NCI-H1417 treated with DMSO at 0.1 percent for 48 hours (cell line): ENCODE measurements at regions not wholly inside any gene's neighbourhood (a gene's known extent, or its start where the extent isn't known, plus 50 kb on each side); places are given as distances from the start of the nearest gene placed in this dataset.
"Not testable (repeated sequence)": the region's sequence is repeated elsewhere in the genome, so short reads cannot be mapped to it uniquely, and the experiment has no call there.

Experiments
- DNase-seq: peaks from one replicate; lab custom pipeline; 2025; lab: John Stamatoyannopoulos, UW

- no peak for DNase-seq
Observed at GRCh38 chr3:34056951-34057390, 258.5 kb downstream of the PDCD6IP start.

DNA sequence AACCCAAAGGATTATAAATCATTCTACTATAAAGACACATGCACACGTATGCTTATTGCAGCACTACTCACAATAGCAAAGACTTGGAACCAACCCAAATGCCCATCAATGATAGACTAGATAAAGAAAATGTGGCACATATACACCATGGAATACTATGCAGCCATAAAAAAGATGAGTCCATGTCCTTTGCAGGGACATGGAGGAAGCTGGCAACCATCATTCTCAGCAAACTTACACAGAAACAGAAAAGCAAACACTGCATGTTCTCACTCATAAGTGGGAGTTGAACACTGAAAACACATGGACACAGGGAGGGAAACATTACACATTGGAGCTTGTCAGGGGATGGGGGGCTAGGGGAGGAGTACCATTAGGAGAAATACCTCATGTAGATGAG, 262.6 kb downstream of the PDCD6IP start:
- DNase-seq, result not testable (repeated sequence)

GRCh38 chr3:34065901-34066300, 267.5 kb downstream of the PDCD6IP start:
- DNase-seq, result no peak

GRCh38 chr3:34066328-34066727, 267.9 kb downstream of the PDCD6IP start:
- no peak for DNase-seq

GRCh38 chr3:34066999-34067398, 268.6 kb downstream of the PDCD6IP start:
- no peak for DNase-seq

GRCh38 chr3:34067536-34068051, 269.2 kb downstream of the PDCD6IP start:
- no peak for DNase-seq

DNA sequence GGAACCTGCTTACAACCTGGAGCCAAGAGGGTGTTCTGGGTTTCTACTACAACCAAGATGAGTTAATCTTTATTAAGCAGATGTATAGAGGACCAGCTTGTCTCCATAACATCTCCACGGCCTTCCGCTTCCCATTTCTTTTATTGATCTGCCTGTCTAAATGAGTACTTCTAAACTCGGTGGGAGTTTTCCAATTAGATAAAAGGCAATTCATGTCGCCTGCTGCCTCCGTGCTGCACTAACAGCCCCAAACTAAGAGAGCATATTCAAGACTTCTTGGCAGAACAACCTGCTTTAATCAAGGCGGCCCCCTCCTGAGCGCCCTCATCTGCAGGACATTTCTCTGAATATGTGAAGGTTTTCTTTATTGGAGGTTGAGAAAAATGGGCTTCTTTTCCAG, 270.1 kb downstream of the PDCD6IP start:
- DNase-seq, result no peak

- no peak for DNase-seq
Observed at GRCh38 chr3:34070831-34071585, 272.6 kb downstream of the PDCD6IP start.

DNA sequence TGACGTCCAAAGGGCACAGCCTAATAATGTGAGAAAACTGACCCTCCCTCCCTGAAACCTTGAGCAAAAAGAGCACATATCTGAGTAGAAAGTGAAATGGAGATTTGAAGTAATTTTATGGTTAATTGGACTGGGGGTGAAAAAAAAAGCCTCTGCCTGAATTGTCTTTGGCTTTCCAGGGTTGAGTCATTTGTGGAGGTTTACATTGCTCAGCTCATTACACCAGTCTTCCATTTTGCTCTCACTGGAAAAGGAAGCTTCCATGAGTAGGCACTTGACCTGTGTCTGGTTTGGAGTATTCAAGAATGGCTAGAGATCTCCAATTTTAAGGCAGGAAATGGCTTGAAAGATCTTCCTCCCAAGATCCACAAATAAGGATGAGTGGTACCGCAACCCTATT, 273.9 kb downstream of the PDCD6IP start:
- no peak for DNase-seq

DNA sequence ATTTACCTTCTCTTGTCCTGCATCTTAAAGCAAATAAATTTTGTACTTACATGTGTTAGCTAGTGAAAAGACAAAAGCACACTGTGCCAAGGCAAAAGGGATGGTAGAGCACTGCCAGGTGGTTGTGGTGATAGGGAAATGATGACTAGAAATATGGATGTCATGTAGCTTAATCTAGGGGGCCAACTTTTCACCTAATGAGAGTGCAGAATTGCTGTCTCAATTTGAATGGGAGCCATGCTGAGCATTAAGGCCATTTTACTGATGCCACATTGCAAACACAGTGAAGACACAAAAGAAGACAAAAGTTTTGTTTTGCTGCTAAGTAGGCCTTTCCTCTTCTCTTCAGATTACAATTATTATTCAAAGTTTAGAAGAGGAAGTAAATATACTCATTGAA, 274.7 kb downstream of the PDCD6IP start:
- no peak for DNase-seq

DNA sequence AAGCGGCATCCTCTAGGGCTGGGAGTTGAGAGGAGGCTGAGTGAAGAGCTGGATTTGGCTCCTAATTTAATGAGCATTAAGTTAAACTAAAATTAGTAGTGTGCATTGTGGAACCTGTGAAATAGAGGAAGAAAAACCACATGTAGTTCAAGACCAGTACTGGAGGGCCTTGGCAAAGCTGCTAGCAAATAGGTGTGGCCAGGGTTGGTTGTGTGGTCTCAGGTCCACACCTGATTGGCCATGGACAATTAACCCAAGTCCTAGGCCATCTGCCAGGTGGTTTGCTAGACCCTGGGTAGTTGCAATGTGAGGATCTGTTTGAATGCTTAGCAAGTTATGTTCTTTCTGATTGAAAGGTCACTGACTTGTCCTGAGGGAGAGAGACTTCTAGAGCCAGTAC, 275.5 kb downstream of the PDCD6IP start:
- no peak for DNase-seq

GRCh38 chr3:34075975-34076374, 277.5 kb downstream of the PDCD6IP start:
- DNase-seq, result no peak

GRCh38 chr3:34077417-34078195, 279.2 kb downstream of the PDCD6IP start:
- no peak for DNase-seq

GRCh38 chr3:34078418-34078817, 280.0 kb downstream of the PDCD6IP start:
- no peak for DNase-seq

DNA sequence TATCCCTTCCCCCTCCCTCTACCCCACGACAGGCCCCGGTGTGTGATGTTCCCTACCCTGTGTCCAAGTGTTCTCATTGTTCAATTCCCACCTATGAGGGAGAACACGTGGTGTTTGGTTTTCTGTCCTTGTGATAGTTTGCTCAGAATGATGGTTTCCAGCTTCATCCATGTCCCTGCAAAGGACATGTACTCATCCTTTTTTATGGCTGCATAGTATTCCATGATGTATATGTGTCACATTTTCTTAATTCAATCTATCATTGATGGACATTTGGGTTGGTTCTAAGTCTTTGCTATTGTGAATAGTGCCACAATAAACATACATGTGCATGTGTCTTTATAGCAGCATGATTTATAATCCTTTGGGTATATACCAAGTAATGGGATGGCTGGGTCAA, 281.4 kb downstream of the PDCD6IP start:
- not testable (repeated sequence) for DNase-seq

- DNase-seq, result not testable (repeated sequence)
Observed at GRCh38 chr3:34090379-34090778, 291.9 kb downstream of the PDCD6IP start.

GRCh38 chr3:34090876-34091275, 292.4 kb downstream of the PDCD6IP start:
- DNase-seq, result no peak

DNA sequence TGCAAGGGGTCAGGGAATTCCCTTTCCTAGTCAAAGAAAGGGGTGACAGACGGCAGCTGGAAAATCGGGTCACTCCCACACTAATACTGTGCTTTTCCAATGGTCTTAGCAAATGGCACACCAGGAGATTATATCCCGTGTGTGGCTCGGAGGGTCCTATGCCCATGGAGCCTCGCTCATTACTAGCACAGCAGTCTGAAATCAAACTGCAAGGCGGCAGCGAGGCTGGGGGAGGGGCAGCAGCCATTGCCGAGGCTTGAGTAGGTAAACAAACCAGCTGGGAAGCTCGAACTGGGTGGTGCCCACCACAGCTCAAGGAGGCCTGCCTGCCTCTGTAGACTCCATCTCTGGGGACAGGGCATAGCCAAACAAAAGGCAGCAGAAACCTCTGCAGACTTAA, 295.9 kb downstream of the PDCD6IP start:
- not testable (repeated sequence) for DNase-seq

- DNase-seq, result no peak
Observed at GRCh38 chr3:34102288-34102687, 303.9 kb downstream of the PDCD6IP start.

DNA sequence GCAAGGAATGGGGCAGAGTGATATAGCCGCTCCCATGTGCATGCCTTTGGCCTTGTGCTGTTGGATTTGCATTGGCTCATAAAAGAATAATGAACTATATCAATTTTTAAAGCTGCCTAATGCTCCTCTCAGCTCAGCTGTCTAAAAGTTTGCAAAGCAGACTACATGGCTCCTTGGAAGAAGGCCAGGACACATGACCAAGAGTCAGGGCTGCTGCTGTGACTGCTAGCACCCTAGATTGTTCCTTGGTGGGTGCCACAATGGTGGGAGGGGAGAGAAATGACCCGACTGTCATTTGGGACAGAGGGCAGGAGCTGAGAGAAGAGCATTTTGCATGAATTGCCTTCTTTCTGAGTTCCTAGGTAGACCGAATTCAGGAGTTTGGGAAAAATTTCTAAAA, 307.9 kb downstream of the PDCD6IP start:
- no peak for DNase-seq

DNA sequence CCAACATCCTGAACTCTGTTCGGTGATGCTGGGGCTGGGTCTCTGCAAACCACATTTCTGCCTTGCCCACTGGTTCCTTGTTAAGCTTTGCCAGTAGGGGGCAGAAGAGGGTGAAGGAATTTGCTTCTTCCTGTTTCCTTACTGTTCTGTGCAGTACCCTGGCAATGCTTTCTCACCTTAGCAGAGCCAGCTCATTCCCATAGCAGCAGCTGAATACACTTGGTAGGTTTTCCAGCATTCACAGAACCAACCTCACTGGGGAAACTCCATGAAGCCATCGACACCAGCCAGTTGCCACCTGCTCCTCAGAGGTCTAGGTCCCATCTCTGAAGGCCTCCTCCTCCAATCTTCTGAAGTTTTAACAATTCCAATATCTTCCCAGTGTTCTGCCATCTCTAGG, 308.4 kb downstream of the PDCD6IP start:
- DNase-seq, result no peak

GRCh38 chr3:34107669-34108068, 309.2 kb downstream of the PDCD6IP start:
- no peak for DNase-seq

- no peak for DNase-seq
Observed at GRCh38 chr3:34109021-34109420, 310.6 kb downstream of the PDCD6IP start.
